ENCODE measurements at regions not wholly inside any gene's neighbourhood (a gene's known extent, or its start where the extent isn't known, plus 50 kb on each side); places are given as distances from the start of the nearest gene placed in this dataset.
"Not testable (repeated sequence)": the region's sequence is repeated elsewhere in the genome, so short reads cannot be mapped to it uniquely, and the experiment has no call there.

DNA sequence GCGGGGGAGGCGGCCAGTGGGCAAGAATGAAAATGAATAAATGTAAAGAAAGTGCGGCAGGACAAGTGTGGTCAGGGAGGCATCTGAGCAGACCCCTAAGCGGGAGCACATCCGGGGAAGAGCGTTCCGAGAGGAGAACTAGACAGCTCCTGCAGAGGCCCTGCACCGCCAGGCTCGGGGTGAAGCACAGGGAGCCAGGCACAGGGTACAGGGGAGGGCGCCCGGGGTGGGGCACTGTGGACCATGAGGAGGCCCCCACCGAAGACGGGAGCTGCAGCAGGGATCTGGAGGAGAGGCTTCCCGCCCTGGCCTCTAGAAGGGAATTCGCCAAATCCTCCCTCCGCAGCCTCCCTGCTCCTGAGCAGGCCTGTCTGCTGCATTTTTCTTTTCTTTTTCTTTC, 77.5 kb downstream of the KCNJ18 start:
- H3K27ac ChIP-seq; H3K4me3 ChIP-seq; H3K36me3 ChIP-seq; H3K9me3 ChIP-seq; H3K4me1 ChIP-seq; intact Hi-C loops (cut with DNase I; ENCODE audit: low total_unique reads): not testable (repeated sequence)
- peak; percentile 61 for DNase-seq
- 90 to 95% (median 93%) methylated on average over 14 to 16 of the region's 16 CpGs for WGBS, 5 donors
- H3K27me3 ChIP-seq (replicated peaks in 1 of 7), result peaks cover 0 to 15% (median 0%) of the 10 kb centered on the region in 7 donors

DNA sequence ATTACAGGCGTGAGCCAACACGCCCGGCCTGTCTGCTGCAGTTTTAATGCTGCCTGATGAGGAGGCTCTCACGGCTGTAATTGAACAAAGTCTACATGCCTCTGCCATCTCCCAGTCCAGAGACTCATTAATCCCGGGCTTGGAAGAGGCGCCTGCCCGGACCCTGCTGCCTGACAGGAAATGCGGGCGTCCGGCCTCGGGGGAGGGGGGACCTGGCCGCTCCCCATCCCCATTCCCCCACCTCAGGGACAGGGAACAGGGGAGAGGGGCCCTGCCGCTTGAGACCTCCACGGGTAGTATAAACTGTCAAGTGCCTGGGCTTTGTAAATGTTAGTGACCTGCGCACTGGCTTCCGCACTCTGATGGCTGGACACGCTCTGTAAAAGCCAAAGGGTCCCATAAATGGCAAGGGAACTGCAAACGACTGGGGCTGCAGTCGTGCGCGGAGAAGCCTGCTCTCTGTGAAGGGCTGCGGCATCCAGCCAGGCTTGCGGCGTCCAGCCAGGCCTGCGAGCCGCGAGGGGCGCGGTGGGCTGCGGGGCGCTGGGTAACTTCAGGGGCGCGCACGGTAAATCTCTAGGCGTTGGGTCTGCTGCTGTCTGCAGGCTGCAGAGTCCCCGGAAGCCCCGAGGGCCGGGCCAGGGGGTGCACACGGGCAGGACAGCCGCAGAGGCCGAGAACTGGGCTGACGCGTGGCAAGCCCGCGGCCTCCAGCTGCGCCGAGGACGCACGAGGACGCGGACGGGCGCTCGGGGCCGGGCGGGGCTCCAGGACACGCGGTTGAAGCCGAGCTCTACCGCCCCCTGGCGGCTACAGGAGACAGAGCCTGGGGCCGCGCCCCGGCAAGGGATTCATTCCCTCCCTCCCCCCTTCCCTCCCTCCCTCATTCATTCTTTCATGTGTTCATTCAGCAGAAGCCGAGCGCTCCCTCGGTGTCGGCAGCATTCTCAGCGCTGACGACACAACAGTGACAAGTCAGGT, 78.4 kb downstream of the KCNJ18 start:
- H3K4me1 ChIP-seq; intact Hi-C loops (cut with DNase I; ENCODE audit: low total_unique reads); H3K36me3 ChIP-seq; H3K4me3 ChIP-seq; H3K9me3 ChIP-seq; DNase-seq; H3K27ac ChIP-seq: not testable (repeated sequence)
- peaks cover 0 to 15% (median 0%) of the 10 kb centered on the region in 7 donors for H3K27me3 ChIP-seq (replicated peaks in 1 of 7)
- WGBS, 5 donors, result 15 to 45% (median 29%) methylated on average over 4 to 36 of the region's 70 CpGs

DNA sequence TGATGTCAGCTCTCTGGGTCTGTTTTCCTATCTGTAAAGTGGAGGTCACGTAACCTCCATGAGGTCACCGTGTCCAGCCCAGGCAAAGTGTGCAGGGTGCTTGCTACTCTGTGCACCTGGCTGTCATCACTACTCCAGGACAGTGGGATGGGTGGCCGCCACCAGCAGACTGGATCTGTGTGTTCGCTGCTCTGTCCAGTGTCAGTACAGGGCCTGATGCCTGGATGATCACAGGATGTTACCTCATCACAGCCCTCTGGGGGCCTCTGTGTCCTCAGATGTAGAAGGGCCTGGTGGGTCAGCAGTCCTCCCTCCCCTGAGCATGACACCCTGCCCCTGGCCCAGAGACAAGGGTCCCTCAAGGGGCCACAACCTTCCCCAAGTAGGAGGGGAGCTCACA, 80.0 kb downstream of the KCNJ18 start:
- intact Hi-C loops (cut with DNase I; ENCODE audit: low total_unique reads), result no loop called here
- no peak for DNase-seq

DNA sequence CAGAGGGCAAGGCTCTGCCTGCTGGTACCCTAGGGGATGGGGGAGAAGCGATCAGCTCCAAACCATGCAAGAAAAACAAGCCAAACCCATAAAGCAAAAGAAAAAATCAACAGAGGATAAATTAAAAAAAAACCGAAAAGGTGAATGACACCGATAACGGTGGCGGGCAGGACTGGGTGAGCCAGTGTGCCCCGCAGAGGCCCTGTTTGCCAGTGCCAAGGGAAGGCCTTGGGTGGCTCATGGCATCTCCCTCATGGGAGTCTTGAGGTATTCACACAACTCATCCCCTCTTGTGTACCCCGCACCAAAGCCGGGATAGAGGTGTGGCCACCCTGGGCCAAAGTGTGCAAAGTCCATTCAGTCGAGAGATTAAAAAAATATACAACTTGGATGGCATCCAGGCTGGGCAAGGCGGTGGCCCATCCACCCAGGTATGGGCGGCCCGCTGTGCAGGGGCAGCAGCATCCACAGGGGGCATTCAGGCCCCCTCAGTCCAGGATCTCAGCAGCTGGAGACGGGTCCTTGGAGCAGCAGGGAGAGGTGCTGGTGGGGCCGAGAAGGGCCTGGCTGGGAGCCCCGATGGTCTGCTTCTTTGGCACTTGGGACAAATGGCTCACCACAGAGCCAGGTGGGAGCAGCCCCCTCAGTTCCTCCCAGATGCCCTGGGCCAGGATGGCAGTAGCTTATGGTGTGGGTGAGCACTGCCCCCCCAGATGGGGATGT, 80.8 kb downstream of the KCNJ18 start:
- H3K4me3 ChIP-seq; intact Hi-C loops (cut with DNase I; ENCODE audit: low total_unique reads); H3K4me1 ChIP-seq; H3K9me3 ChIP-seq; H3K27ac ChIP-seq; H3K36me3 ChIP-seq: not testable (repeated sequence)
- peaks cover 0 to 15% (median 0%) of the 10 kb centered on the region in 7 donors for H3K27me3 ChIP-seq (replicated peaks in 1 of 7)
- DNase-seq, result peak; percentile 51
- WGBS, 5 donors, result 87 to 94% (median 90%) methylated on average over 12 to 15 of the region's 15 CpGs

More for the DNA sequence above, 80.0 kb downstream of the KCNJ18 start:
- no peaks in the 10 kb centered on the region for H3K9me3 ChIP-seq
- no peak overlapping the region for H3K4me3 ChIP-seq
- no peak overlapping the region for H3K27ac ChIP-seq
- peaks cover 0 to 15% (median 0%) of the 10 kb centered on the region in 7 donors for H3K27me3 ChIP-seq (replicated peaks in 1 of 7)
- no peaks in the 10 kb centered on the region for H3K36me3 ChIP-seq
- H3K4me1 ChIP-seq, result no peaks in the 10 kb centered on the region
- TF ChIP-seq POLR2AphosphoS5 (IDR thresholded peaks at IDR 0.05), result no peak
- TF ChIP-seq CTCF (IDR thresholded peaks at IDR 0.05 in 8 of 11, conservative IDR thresholded peaks at IDR 0.05 in 3 of 11), result no peak
- no peak for TF ChIP-seq POLR2A (IDR thresholded peaks at IDR 0.05)
- WGBS, 5 donors, result 62 to 69% (median 65%) methylated on average over 4 of the region's 4 CpGs

GRCh38 chr17:21774263-21774662, 81.9 kb downstream of the KCNJ18 start:
- Histone ChIP-seq H3K36me3 (no peaks in the 10 kb centered on the region), H3K27ac (no peak overlapping the region), H3K27me3 (replicated peaks in 1 of 7) (peaks cover 0 to 15% (median 0%) of the 10 kb centered on the region in 7 donors), H3K9me3 (peaks cover 0 to 6% (median 0%) of the 10 kb centered on the region in 8 donors), H3K4me1 (no peaks in the 10 kb centered on the region), H3K4me3 (no peak overlapping the region)
- intact Hi-C loops (cut with DNase I; ENCODE audit: low total_unique reads), result no loop called here
- no peak for DNase-seq
- WGBS, 5 donors, result 60 to 95% (median 81%) methylated on average over 3 to 7 of the region's 7 CpGs
- no peak for TF ChIP-seq CTCF (IDR thresholded peaks at IDR 0.05 in 8 of 11, conservative IDR thresholded peaks at IDR 0.05 in 3 of 11)
- no peak for TF ChIP-seq POLR2AphosphoS5 (IDR thresholded peaks at IDR 0.05)
- no peak for TF ChIP-seq POLR2A (IDR thresholded peaks at IDR 0.05)

- H3K9me3 ChIP-seq; intact Hi-C loops (cut with DNase I; ENCODE audit: low total_unique reads); H3K27ac ChIP-seq; H3K4me3 ChIP-seq; H3K27me3 ChIP-seq (replicated peaks in 1 of 7); H3K4me1 ChIP-seq; DNase-seq; H3K36me3 ChIP-seq: not testable (repeated sequence)
- 63 to 83% (median 80%) methylated on average over 2 to 8 of the region's 8 CpGs for WGBS, 5 donors
Observed at GRCh38 chr17:21775566-21775965, 83.2 kb downstream of the KCNJ18 start.

DNA sequence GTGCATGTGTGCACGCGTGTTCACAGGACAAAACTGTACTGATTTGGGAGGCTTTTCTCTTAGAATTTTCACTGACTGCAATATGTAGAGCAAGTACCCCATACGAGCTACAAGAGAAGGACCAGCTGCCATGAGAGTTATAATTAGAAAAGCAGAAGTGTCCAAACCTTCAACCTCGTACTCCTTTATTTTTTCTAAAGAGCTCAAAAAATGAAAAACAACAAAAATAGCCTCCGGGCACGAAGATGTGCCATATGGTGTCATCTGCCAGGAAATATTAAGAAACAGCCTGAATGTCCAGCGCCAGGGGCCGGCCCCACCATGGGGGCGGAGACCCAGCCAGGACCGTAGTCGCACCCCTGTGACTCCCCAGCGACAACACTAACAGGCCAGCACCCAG, 84.6 kb downstream of the KCNJ18 start:
- H3K27me3 ChIP-seq (replicated peaks in 1 of 7); intact Hi-C loops (cut with DNase I; ENCODE audit: low total_unique reads); H3K9me3 ChIP-seq; H3K4me1 ChIP-seq; H3K4me3 ChIP-seq; H3K36me3 ChIP-seq; H3K27ac ChIP-seq; DNase-seq: not testable (repeated sequence)
- 76 to 82% (median 78%) methylated on average over 10 to 12 of the region's 12 CpGs for WGBS, 5 donors

DNA sequence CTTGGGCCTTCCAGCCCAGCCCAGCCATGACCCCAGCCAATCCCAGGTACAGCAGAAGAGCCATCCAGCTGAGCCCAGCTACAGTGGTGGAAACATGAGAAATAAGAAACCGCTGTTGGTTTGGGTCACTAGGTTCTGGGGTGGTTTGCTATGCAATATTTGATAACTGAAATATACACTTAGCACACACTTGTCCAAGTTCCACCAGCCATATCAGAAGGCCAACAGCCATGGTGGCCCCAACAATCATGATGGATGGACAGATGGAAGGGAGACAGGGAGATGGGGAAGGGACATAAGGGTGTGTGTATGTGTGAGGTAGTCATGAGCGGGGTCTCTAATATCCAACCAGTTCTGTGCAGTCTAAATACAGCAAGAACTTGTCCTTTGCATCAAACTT, 86.5 kb downstream of the KCNJ18 start:
- H3K27me3 ChIP-seq (replicated peaks in 1 of 7); H3K36me3 ChIP-seq; H3K4me3 ChIP-seq; H3K4me1 ChIP-seq; DNase-seq; intact Hi-C loops (cut with DNase I; ENCODE audit: low total_unique reads); H3K9me3 ChIP-seq; H3K27ac ChIP-seq: not testable (repeated sequence)
- WGBS, 5 donors, result 45 to 84% (median 74%) methylated on average over 2 of the region's 2 CpGs

Data from spleen (tissue), 11 donors.